ENCODE measurements at regions not wholly inside any gene's neighbourhood (a gene's known extent, or its start where the extent isn't known, plus 50 kb on each side); places are given as distances from the start of the nearest gene placed in this dataset.

DNA sequence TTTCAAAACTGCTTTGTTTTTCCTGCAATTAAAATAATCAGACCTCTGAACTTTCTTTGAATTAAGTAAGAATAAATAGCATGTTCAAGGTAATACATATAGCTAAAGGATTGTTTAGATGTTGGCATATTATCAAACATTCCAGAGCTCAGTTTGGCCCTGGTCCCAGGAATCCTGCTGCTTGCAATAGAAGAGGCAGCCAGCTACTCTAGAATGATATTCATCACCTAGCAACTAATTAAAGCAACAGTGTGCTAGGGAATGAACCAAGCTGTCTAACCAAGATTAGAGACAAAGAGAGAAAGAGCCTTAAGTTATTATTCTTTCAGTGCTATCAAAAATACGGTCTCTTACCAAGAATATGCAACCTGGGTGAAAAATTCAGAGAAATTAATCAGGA is 460.9 kb downstream of the GABRG1 start:
- TF ChIP-seq, protein P1, sequence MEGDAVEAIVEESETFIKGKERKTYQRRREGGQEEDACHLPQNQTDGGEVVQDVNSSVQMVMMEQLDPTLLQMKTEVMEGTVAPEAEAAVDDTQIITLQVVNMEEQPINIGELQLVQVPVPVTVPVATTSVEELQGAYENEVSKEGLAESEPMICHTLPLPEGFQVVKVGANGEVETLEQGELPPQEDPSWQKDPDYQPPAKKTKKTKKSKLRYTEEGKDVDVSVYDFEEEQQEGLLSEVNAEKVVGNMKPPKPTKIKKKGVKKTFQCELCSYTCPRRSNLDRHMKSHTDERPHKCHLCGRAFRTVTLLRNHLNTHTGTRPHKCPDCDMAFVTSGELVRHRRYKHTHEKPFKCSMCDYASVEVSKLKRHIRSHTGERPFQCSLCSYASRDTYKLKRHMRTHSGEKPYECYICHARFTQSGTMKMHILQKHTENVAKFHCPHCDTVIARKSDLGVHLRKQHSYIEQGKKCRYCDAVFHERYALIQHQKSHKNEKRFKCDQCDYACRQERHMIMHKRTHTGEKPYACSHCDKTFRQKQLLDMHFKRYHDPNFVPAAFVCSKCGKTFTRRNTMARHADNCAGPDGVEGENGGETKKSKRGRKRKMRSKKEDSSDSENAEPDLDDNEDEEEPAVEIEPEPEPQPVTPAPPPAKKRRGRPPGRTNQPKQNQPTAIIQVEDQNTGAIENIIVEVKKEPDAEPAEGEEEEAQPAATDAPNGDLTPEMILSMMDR (IDR thresholded peaks at IDR 0.05; ENCODE audit: low read depth, low read length) = no peak
- no peak for TF ChIP-seq POLR2A (IDR thresholded peaks at IDR 0.05; ENCODE audit: extremely low read depth, insufficient read length)

All from NB4 (cell line).